GM19351 (cell line): ENCODE measurements at regions not wholly inside any gene's neighbourhood (a gene's known extent, or its start where the extent isn't known, plus 50 kb on each side); places are given as distances from the start of the nearest gene placed in this dataset.
"Not testable (repeated sequence)": the region's sequence is repeated elsewhere in the genome, so short reads cannot be mapped to it uniquely, and the experiment has no call there.

ENCODE experiments used
- ATAC-seq: cut with Tn5 transposase; IDR thresholded peaks from one replicate; pipeline ENCODE4 v1.9.1; 2021; ENCODE audit warnings: mild to moderate bottlenecking, moderate library complexity; ENCODE audit not compliant: unreplicated experiment

- ATAC-seq, result no peak
Measured at GRCh38 chr20:59458645-59459044, 145.7 kb upstream of the PHACTR3 start.

- no peak for ATAC-seq
Measured at GRCh38 chr20:59459586-59459985, 144.8 kb upstream of the PHACTR3 start.

- ATAC-seq, result no peak
Measured at GRCh38 chr20:59460352-59460751, 144.0 kb upstream of the PHACTR3 start.

GRCh38 chr20:59461526-59461925 is 142.8 kb upstream of the PHACTR3 start:
- no peak for ATAC-seq

- ATAC-seq, result no peak
Measured at GRCh38 chr20:59462249-59462648, 142.1 kb upstream of the PHACTR3 start.

- no peak for ATAC-seq
Measured at GRCh38 chr20:59463541-59463940, 140.8 kb upstream of the PHACTR3 start.

- no peak for ATAC-seq
Measured at GRCh38 chr20:59466107-59466815, 138.1 kb upstream of the PHACTR3 start.

GRCh38 chr20:59468831-59469230 is 135.5 kb upstream of the PHACTR3 start:
- no peak for ATAC-seq

GRCh38 chr20:59469267-59470252 is 134.8 kb upstream of the PHACTR3 start:
- ATAC-seq, result no peak

GRCh38 chr20:59470521-59470920 is 133.8 kb upstream of the PHACTR3 start:
- ATAC-seq, result no peak

- ATAC-seq, result no peak
Measured at GRCh38 chr20:59471653-59472421, 132.5 kb upstream of the PHACTR3 start.

- no peak for ATAC-seq
Measured at GRCh38 chr20:59473742-59474141, 130.6 kb upstream of the PHACTR3 start.

- no peak for ATAC-seq
Measured at GRCh38 chr20:59481067-59481466, 123.3 kb upstream of the PHACTR3 start.

GRCh38 chr20:59481477-59482018 is 122.8 kb upstream of the PHACTR3 start:
- ATAC-seq, result no peak

- no peak for ATAC-seq
Measured at GRCh38 chr20:59482351-59483187, 121.8 kb upstream of the PHACTR3 start.

GRCh38 chr20:59483481-59483880 is 120.9 kb upstream of the PHACTR3 start:
- ATAC-seq, result no peak

- no peak for ATAC-seq
Measured at GRCh38 chr20:59484228-59484627, 120.1 kb upstream of the PHACTR3 start.

GRCh38 chr20:59485576-59486454 is 118.5 kb upstream of the PHACTR3 start:
- ATAC-seq, result no peak

GRCh38 chr20:59488459-59488858 is 115.9 kb upstream of the PHACTR3 start:
- not testable (repeated sequence) for ATAC-seq
